ENCODE measurements at regions not wholly inside any gene's neighbourhood (a gene's known extent, or its start where the extent isn't known, plus 50 kb on each side); places are given as distances from the start of the nearest gene placed in this dataset.

DNA sequence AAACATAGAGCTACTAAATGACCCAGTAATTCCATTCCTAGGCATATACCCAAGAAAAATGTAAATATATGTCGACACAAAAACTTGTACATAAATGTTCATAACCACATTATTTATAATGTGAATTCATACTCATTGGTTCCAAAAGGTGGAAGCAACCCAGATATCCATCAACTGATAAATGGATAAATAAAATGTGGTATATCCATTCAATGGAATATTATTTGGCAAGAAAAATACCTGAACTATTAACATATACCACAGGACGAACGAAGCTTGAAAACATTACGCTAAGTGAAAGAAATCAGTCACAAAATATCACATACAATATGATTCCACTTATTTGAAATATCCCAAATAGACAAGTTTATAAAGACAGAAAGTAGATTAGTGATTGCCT lies 99.0 kb upstream of the SOX5 start:
- H3K4me1 ChIP-seq (ENCODE audit: control insufficient read depth, insufficient read depth, low read length) = peaks cover 19% of the 10 kb centered on the region
- WGBS (ENCODE audit: insufficient coverage, low lambda C conversion rate) = 100% methylated on average over 2 of the region's 4 CpGs
- H3K27me3 ChIP-seq (ENCODE audit: control insufficient read depth, insufficient read depth, low read length) = no peaks in the 10 kb centered on the region
- no peaks in the 10 kb centered on the region for H3K9me3 ChIP-seq (ENCODE audit: control insufficient read depth, low read depth, low read length)
- H3K27ac ChIP-seq (ENCODE audit: low read length) = peak overlapping the region; percentile 53
- no peak overlapping the region for H3K4me3 ChIP-seq (ENCODE audit: low read length)
- no peaks in the 10 kb centered on the region for H3K36me3 ChIP-seq (ENCODE audit: control insufficient read depth, insufficient read depth, low read length)
- DNase-seq = no peak

DNA sequence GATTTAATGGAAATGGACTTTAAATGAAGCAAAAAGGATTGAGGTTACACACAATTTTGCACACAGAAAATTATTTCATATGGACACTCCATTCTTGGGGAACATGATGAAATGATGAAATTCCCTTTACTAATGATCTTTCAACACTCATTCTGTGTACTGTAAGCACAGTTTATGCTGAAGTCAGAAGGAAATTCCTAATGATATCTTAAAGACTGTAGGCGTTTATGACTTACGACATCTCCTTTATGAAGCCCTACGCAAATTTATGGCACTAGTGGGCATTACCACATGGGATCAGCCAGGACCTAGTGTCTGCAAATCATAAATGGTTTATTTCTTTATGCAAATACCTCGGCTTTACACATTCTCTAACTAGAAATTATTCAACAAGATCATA lies 97.9 kb upstream of the SOX5 start:
- H3K9me3 ChIP-seq (ENCODE audit: control insufficient read depth, low read depth, low read length) = no peaks in the 10 kb centered on the region
- WGBS (ENCODE audit: insufficient coverage, low lambda C conversion rate) = 20% methylated on average over 1 of the region's 4 CpGs
- peak; percentile 82 to 88 for DNase-seq
- H3K27ac ChIP-seq (ENCODE audit: low read length) = peak overlapping the region; percentile 87
- no peaks in the 10 kb centered on the region for H3K27me3 ChIP-seq (ENCODE audit: control insufficient read depth, insufficient read depth, low read length)
- no peaks in the 10 kb centered on the region for H3K36me3 ChIP-seq (ENCODE audit: control insufficient read depth, insufficient read depth, low read length)
- no peak overlapping the region for H3K4me3 ChIP-seq (ENCODE audit: low read length)
- H3K4me1 ChIP-seq (ENCODE audit: control insufficient read depth, insufficient read depth, low read length) = peaks cover 19% of the 10 kb centered on the region

DNA sequence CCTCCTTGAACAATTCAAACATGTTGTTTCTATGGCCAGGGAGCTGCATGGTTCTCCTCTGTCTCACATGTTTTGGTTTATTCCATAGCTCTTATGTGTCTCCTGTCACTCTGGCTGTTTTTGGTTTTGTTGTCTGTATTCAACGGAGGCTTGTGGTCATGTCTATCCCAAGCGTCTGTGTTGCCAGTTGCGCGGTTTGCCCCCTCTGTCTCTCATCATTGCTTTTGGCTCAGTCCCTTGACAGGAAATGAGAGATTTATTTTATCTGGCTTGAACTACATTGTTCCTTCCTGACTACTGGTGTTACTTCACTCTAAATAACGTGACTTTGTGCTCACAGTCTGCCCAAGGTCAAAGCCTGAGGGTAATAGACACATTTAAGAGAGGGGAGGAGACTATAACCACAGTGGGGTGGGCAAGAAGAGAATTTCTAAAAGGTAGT lies 96.4 kb upstream of the SOX5 start:
- peak overlapping the region; percentile 87 for H3K27ac ChIP-seq (ENCODE audit: low read length)
- H3K4me3 ChIP-seq (ENCODE audit: low read length) = no peak overlapping the region
- peak in 1 of 2 donors; percentile 59 for DNase-seq
- no peaks in the 10 kb centered on the region for H3K27me3 ChIP-seq (ENCODE audit: control insufficient read depth, insufficient read depth, low read length)
- peaks cover 19% of the 10 kb centered on the region for H3K4me1 ChIP-seq (ENCODE audit: control insufficient read depth, insufficient read depth, low read length)
- no CpG with 5 or more reads among the region's 5 CpGs for WGBS (ENCODE audit: insufficient coverage, low lambda C conversion rate)
- no peaks in the 10 kb centered on the region for H3K36me3 ChIP-seq (ENCODE audit: control insufficient read depth, insufficient read depth, low read length)
- H3K9me3 ChIP-seq (ENCODE audit: control insufficient read depth, low read depth, low read length) = no peaks in the 10 kb centered on the region

DNA sequence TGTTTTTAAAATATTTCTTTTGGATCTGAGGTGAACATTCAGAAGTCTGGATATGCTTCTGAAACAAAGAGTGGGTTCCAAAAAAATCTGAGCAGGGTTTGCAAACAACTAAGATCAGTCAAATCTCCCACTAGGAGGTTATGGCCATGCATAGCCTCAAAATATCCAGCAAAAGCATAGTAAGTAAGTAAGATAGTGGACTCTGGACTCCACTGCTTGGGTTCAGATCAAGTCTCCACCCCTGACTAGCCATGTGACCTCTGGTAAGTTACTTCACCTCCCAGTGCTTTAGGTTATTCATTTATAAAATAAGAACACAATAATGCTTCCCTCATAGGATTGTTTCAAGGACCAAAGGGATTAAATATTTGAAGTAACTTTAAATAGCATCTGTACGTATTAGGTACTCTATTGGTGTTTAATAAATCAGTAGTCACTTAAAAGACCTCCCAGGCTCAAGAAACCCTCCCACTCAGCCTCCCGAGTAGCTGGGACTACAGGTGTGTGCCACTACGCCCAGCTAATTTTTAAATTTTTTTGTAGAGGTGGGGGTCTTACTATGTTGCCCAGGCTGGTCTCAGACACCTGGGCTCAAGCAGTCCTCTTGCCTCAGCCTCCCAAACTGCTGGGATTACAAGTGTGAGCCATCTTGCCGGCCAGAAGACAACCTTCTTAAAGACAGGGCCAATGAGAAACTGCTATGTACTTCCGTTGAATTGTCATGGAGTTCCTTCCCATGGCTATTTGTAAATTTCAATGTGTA lies 95.7 kb upstream of the SOX5 start:
- Histone ChIP-seq H3K4me1 (ENCODE audit: control insufficient read depth, insufficient read depth, low read length) (peaks cover 19% of the 10 kb centered on the region), H3K9me3 (ENCODE audit: control insufficient read depth, low read depth, low read length) (no peaks in the 10 kb centered on the region), H3K27ac (ENCODE audit: low read length) (peak overlapping the region; percentile 87), H3K27me3 (ENCODE audit: control insufficient read depth, insufficient read depth, low read length) (no peaks in the 10 kb centered on the region), H3K4me3 (ENCODE audit: low read length) (no peak overlapping the region), H3K36me3 (ENCODE audit: control insufficient read depth, insufficient read depth, low read length) (no peaks in the 10 kb centered on the region)
- peak; percentile 66 to 85 for DNase-seq
- WGBS (ENCODE audit: insufficient coverage, low lambda C conversion rate) = 40% methylated on average over 1 of the region's 5 CpGs

DNA sequence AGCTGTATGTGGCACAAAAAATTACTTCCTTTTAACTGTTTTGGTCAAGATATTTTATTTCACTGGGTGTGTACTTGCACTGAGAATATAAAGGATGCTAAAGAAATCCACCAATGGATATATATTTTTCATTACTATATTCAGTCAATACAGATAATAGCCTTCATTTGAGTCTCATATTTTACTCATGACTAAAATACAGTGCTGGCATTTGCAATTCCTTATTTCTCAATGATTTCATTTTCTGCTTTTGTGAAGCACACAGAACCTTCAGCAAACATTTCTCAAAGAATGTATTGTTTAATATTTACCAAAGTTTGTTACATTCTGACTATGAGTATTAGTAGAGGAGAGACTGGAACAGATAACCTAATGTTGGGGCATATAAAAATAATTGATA lies 93.2 kb upstream of the SOX5 start:
- Histone ChIP-seq H3K27ac (ENCODE audit: low read length) (no peak overlapping the region), H3K4me1 (ENCODE audit: control insufficient read depth, insufficient read depth, low read length) (peaks cover 29% of the 10 kb centered on the region), H3K4me3 (ENCODE audit: low read length) (no peak overlapping the region), H3K36me3 (ENCODE audit: control insufficient read depth, insufficient read depth, low read length) (no peaks in the 10 kb centered on the region), H3K9me3 (ENCODE audit: control insufficient read depth, low read depth, low read length) (no peaks in the 10 kb centered on the region), H3K27me3 (ENCODE audit: control insufficient read depth, insufficient read depth, low read length) (no peaks in the 10 kb centered on the region)
- no peak for DNase-seq

DNA sequence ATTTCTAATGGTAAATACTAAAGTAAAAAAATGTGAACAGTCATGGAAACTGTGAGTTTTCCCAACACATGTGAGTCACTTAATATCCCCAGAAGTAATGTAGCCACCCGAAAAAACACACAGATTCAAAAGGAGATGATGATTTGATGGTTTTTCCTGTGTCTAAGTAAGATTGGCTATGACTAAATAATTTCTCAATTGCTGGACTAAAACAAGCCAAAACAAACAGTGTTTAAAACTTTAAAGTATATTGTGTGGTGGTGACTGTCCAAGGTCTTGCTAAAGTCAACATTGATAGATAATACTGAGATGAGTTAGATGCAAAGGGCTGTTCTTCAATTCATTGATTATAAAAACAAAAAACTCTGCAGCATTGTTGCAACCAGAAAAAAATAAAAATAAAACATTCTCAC lies 89.6 kb upstream of the SOX5 start:
- H3K27me3 ChIP-seq (ENCODE audit: control insufficient read depth, insufficient read depth, low read length) = no peaks in the 10 kb centered on the region

GRCh38 chr12:24038211-24038997 lies 88.9 kb upstream of the SOX5 start:
- H3K27ac ChIP-seq (ENCODE audit: low read length) = peak overlapping the region; percentile 12
- no peaks in the 10 kb centered on the region for H3K27me3 ChIP-seq (ENCODE audit: control insufficient read depth, insufficient read depth, low read length)
- H3K4me3 ChIP-seq (ENCODE audit: low read length) = no peak overlapping the region
- 57% methylated on average over 3 of the region's 6 CpGs for WGBS (ENCODE audit: insufficient coverage, low lambda C conversion rate)
- H3K9me3 ChIP-seq (ENCODE audit: control insufficient read depth, low read depth, low read length) = no peaks in the 10 kb centered on the region
- no peaks in the 10 kb centered on the region for H3K36me3 ChIP-seq (ENCODE audit: control insufficient read depth, insufficient read depth, low read length)
- peak in 1 of 2 donors; percentile 39 for DNase-seq
- peaks cover 18% of the 10 kb centered on the region for H3K4me1 ChIP-seq (ENCODE audit: control insufficient read depth, insufficient read depth, low read length)

More for the DNA sequence above, 89.6 kb upstream of the SOX5 start:
- Histone ChIP-seq H3K9me3 (ENCODE audit: control insufficient read depth, low read depth, low read length) (no peaks in the 10 kb centered on the region), H3K36me3 (ENCODE audit: control insufficient read depth, insufficient read depth, low read length) (no peaks in the 10 kb centered on the region), H3K4me1 (ENCODE audit: control insufficient read depth, insufficient read depth, low read length) (peaks cover 20% of the 10 kb centered on the region), H3K27ac (ENCODE audit: low read length) (no peak overlapping the region), H3K4me3 (ENCODE audit: low read length) (no peak overlapping the region)
- DNase-seq = no peak
- WGBS (ENCODE audit: insufficient coverage, low lambda C conversion rate) = no CpG with 5 or more reads among the region's 1 CpG

DNA sequence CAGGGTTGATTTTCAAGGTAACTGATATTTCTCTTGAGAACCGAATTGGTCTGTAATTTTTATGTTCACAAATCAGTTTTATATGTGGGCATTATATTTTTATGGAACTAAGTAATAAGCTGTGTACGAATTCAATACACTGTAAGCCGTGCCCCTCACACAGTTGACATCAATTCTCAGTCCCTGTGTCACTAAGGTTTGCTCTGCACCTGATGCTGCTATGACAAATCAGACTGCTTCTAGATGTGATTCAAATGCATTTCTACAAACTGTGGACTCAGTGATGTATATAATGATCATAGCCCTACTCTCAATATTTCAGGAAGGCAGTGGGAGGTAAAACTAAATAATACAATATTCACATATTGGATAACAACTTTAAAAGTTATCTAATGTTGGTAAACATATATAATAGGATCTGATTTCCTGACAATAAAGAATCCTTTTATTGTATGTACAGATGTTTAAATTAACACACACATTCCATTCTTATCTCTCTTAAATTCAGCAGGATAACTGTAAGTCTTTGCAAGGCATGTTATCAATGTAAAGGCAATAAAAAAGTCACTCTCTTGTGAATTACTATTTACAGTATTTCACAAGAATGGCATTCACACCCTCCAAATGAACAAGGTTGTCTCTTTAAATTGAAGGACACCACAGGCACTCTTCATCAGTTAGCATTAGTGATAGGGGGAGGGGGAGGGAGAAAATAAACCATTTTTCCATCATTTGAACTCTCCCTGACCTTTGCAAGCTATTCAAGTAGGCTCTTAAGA lies 87.2 kb upstream of the SOX5 start:
- WGBS (ENCODE audit: insufficient coverage, low lambda C conversion rate) = 83% methylated on average over 2 of the region's 3 CpGs
- peak in 1 of 2 donors; percentile 11 for DNase-seq
- Histone ChIP-seq H3K9me3 (ENCODE audit: control insufficient read depth, low read depth, low read length) (no peaks in the 10 kb centered on the region), H3K27ac (ENCODE audit: low read length) (no peak overlapping the region), H3K27me3 (ENCODE audit: control insufficient read depth, insufficient read depth, low read length) (no peaks in the 10 kb centered on the region), H3K4me1 (ENCODE audit: control insufficient read depth, insufficient read depth, low read length) (peaks cover 18% of the 10 kb centered on the region), H3K4me3 (ENCODE audit: low read length) (no peak overlapping the region), H3K36me3 (ENCODE audit: control insufficient read depth, insufficient read depth, low read length) (no peaks in the 10 kb centered on the region)

- H3K9me3 ChIP-seq (ENCODE audit: control insufficient read depth, low read depth, low read length) = no peaks in the 10 kb centered on the region
- H3K4me1 ChIP-seq (ENCODE audit: control insufficient read depth, insufficient read depth, low read length) = peaks cover 18% of the 10 kb centered on the region
- no peak overlapping the region for H3K4me3 ChIP-seq (ENCODE audit: low read length)
- no peak overlapping the region for H3K27ac ChIP-seq (ENCODE audit: low read length)
- WGBS (ENCODE audit: insufficient coverage, low lambda C conversion rate) = 89% methylated on average over 3 of the region's 3 CpGs
- no peak for DNase-seq
- no peaks in the 10 kb centered on the region for H3K36me3 ChIP-seq (ENCODE audit: control insufficient read depth, insufficient read depth, low read length)
- H3K27me3 ChIP-seq (ENCODE audit: control insufficient read depth, insufficient read depth, low read length) = no peaks in the 10 kb centered on the region
Observed at GRCh38 chr12:24034894-24035293, 85.4 kb upstream of the SOX5 start.

DNA sequence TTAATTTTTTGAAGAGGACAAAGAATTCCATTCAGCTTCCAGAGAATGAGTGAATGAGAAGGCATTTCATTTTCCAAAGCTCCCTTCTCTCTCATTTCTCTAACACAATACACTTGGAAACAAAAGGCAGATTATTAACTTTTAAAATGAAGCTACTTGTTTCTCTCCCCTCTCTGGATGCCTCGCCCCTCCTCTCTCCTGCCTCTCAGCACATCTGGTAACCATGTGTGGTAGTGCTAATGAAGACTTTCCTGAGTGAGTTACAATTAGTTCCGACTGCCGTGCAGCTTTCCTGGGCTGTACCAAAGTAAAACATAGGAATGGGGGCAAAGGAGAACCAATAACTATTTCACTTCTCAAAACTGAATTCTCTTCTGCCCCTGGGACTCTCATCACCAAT lies 84.7 kb upstream of the SOX5 start:
- Histone ChIP-seq H3K9me3 (ENCODE audit: control insufficient read depth, low read depth, low read length) (no peaks in the 10 kb centered on the region), H3K4me1 (ENCODE audit: control insufficient read depth, insufficient read depth, low read length) (peaks cover 17% of the 10 kb centered on the region), H3K27ac (ENCODE audit: low read length) (no peak overlapping the region), H3K4me3 (ENCODE audit: low read length) (no peak overlapping the region), H3K27me3 (ENCODE audit: control insufficient read depth, insufficient read depth, low read length) (no peaks in the 10 kb centered on the region), H3K36me3 (ENCODE audit: control insufficient read depth, insufficient read depth, low read length) (no peaks in the 10 kb centered on the region)
- no peak for DNase-seq
- WGBS (ENCODE audit: insufficient coverage, low lambda C conversion rate) = 100% methylated on average over 2 of the region's 3 CpGs
